SK-N-DZ (cell line): ENCODE measurements at regions not wholly inside any gene's neighbourhood (a gene's known extent, or its start where the extent isn't known, plus 50 kb on each side); places are given as distances from the start of the nearest gene placed in this dataset.

Experiments
- DNase-seq: peaks from one replicate; pipeline ENCODE4 v3.0.0-alpha.2; 2015; ENCODE audit warnings: low spot score

GRCh38 chr2:75284345-75284744, 85.0 kb upstream of the TACR1 start:
- DNase-seq = no peak

GRCh38 chr2:75278821-75279379, 79.6 kb upstream of the TACR1 start:
- DNase-seq = no peak

GRCh38 chr2:75278314-75278713, 79.0 kb upstream of the TACR1 start:
- no peak for DNase-seq

GRCh38 chr2:75277111-75277510, 77.8 kb upstream of the TACR1 start:
- no peak for DNase-seq

- no peak for DNase-seq
Observed at GRCh38 chr2:75276093-75277029, 77.0 kb upstream of the TACR1 start.

GRCh38 chr2:75274936-75275335, 75.6 kb upstream of the TACR1 start:
- DNase-seq = no peak

- no peak for DNase-seq
Observed at GRCh38 chr2:75268112-75268511, 68.8 kb upstream of the TACR1 start.

- no peak for DNase-seq
Observed at GRCh38 chr2:75261923-75262322, 62.6 kb upstream of the TACR1 start.

GRCh38 chr2:75260946-75261345, 61.6 kb upstream of the TACR1 start:
- no peak for DNase-seq

- no peak for DNase-seq
Observed at GRCh38 chr2:75258620-75259019, 59.3 kb upstream of the TACR1 start.

- no peak for DNase-seq
Observed at GRCh38 chr2:75256485-75256884, 57.2 kb upstream of the TACR1 start.

GRCh38 chr2:75253526-75253925, 54.2 kb upstream of the TACR1 start:
- DNase-seq = no peak

- DNase-seq = no peak
Observed at GRCh38 chr2:75251896-75252295, 52.6 kb upstream of the TACR1 start.
